Liver (tissue), 3 donors: ENCODE measurements at regions not wholly inside any gene's neighbourhood (a gene's known extent, or its start where the extent isn't known, plus 50 kb on each side); places are given as distances from the start of the nearest gene placed in this dataset.

Experiments
- CTCF ChIP-seq: fragments of 150-350 bp; IDR thresholded peaks from 2 replicates; pipeline ENCODE4 v1.5.1; 2017; ENCODE audit warnings: improper control_type of control experiment, low read depth, low read length; ENCODE audit not compliant: missing input control
- JUND ChIP-seq, 2 donors: IDR thresholded peaks; 2 replicates each; pipeline ENCODE4 v1.6.1; 2016; ENCODE audit warnings: antibody characterized with exemption in 2 of 2
- RAD21 ChIP-seq, 2 donors: IDR thresholded peaks; 2 replicates each; pipeline ENCODE4 v1.6.1; 2016; ENCODE audit warnings: antibody characterized with exemption in 2 of 2, mild to moderate bottlenecking in 2 of 2
- TAF1 ChIP-seq: conservative IDR thresholded peaks from 2 replicates; pipeline ENCODE4 v1.6.1; 2016; ENCODE audit warnings: antibody characterized with exemption, mild to moderate bottlenecking
- donor health status: healthy.
- donor health status: healthy.

- no peak for TF ChIP-seq CTCF
- TF ChIP-seq RAD21 (IDR thresholded peaks at IDR 0.05), result no peak
- no peak for TF ChIP-seq JUND (IDR thresholded peaks at IDR 0.05)
- no peak for TF ChIP-seq TAF1
Observed at GRCh38 chr10:25699631-25700030, 234.4 kb upstream of the MYO3A start.
